Mucosa of descending colon (tissue), 3 donors: ENCODE measurements at regions not wholly inside any gene's neighbourhood (a gene's known extent, or its start where the extent isn't known, plus 50 kb on each side); places are given as distances from the start of the nearest gene placed in this dataset.

ENCODE experiments used
- ATAC-seq: fragments of 200-7000 bp; cut with Tn5 transposase; one replicate; pipeline ENCODE4 v1.9.1; 2020; ENCODE audit warnings: mild to moderate bottlenecking, moderate library complexity
- DNase-seq, 3 donors: peaks; one replicate each; pipeline ENCODE4 v3.0.0-alpha.2; 2020
- H3K36me3 ChIP-seq: fragments of 200-600 bp; one replicate; pipeline ENCODE4 v1.8.0; 2021; ENCODE audit warnings: low read depth, mild to moderate bottlenecking
- H3K4me1 ChIP-seq: fragments of 200-600 bp; one replicate; pipeline ENCODE4 v1.8.0; 2021; ENCODE audit warnings: low read depth, mild to moderate bottlenecking
- H3K4me3 ChIP-seq: fragments of 200-600 bp; one replicate; pipeline ENCODE4 v1.8.0; 2021; ENCODE audit warnings: mild to moderate bottlenecking
- H3K9me3 ChIP-seq: fragments of 200-600 bp; one replicate; pipeline ENCODE4 v1.8.0; 2021; ENCODE audit warnings: mild to moderate bottlenecking
- intact Hi-C, 2 donors: fragments of 100-400 bp; cut with DNase I in 1 of 2; cut with micrococcal nuclease in 1 of 2; formaldehyde crosslinking; loops; one replicate each; pipeline versions ENCODE4 v1.11.0 to v1.11.1; 2022; cut with DNase I, micrococcal nuclease
- TF ChIP-seq, protein P1 (sequence below): fragments of 200-600 bp; IDR thresholded peaks from one replicate; pipeline ENCODE4 v1.8.0; 2022; ENCODE audit warnings: antibody characterized with exemption, mild to moderate bottlenecking
- donor health status: DM: no; HTN: no; CAD: no; lungs with moderate emphysema.
- donor health status: DM: no; HTN: no; CAD: no.
- donor health status: DM: no; HTN: yes; CAD: no.

DNA sequence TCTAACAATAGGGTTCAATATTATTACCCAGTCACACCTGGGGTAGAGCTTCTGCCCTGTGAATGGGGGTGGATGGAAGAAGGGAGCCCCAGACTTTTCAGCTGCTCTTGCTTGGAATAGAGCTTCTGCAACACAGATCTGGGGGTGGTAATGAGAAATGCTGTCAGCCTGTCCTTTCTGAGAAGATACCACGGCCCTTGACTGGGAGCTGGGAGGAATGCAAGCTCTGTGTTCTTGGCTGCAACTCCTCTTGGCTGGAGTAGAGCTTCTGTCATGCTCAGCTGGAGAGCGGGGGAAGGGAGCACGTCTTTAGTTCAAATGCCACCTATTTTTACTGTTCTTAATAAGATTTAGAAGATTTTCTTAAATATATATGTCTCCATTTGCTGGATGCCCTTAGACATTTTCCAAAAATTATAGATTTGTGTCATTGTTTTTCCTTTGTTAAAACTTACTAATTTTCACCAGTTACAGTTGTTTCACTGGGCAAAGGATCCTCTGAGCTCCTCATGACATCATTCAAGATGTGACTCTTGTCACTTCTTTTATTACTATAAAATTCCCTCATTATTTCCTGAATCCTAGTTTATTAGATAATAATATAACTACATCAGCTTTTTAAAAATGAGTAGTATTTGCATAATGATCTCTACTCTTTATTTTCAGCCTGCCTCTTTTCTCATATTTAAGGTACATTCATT lies 180.0 kb upstream of the TGFBR2 start:
- DNase-seq (peak in 2 of 3 donors; percentile 13 to 16), ATAC-seq (no peak)
- TF ChIP-seq, protein P1, sequence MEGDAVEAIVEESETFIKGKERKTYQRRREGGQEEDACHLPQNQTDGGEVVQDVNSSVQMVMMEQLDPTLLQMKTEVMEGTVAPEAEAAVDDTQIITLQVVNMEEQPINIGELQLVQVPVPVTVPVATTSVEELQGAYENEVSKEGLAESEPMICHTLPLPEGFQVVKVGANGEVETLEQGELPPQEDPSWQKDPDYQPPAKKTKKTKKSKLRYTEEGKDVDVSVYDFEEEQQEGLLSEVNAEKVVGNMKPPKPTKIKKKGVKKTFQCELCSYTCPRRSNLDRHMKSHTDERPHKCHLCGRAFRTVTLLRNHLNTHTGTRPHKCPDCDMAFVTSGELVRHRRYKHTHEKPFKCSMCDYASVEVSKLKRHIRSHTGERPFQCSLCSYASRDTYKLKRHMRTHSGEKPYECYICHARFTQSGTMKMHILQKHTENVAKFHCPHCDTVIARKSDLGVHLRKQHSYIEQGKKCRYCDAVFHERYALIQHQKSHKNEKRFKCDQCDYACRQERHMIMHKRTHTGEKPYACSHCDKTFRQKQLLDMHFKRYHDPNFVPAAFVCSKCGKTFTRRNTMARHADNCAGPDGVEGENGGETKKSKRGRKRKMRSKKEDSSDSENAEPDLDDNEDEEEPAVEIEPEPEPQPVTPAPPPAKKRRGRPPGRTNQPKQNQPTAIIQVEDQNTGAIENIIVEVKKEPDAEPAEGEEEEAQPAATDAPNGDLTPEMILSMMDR: no peak
- no peak overlapping the region for H3K4me3 ChIP-seq
- intact Hi-C loops: no loop called here
- no peaks in the 10 kb centered on the region for H3K4me1 ChIP-seq
- H3K9me3 ChIP-seq: no peaks in the 10 kb centered on the region
- H3K36me3 ChIP-seq: no peaks in the 10 kb centered on the region

DNA sequence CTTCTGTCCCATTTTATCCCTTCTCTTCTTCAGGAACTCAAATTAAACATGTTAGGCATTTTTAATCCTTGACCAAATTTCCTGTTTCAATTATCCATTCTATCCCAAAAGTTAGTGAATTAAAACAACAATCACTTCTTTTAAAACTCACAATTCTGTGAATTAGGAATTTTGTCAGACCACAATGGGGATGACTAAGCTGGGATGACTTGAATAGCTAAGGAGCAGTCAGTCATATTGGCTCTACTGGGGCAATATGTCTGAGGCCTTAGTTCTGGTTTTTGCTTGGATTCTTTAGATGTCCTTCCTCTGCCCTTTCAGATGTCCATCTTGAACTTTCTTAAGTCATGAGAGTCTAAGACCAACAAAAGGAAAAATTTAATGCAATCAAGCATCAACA lies 178.2 kb upstream of the TGFBR2 start:
- DNase-seq (no peak), ATAC-seq (no peak)
- Histone ChIP-seq H3K4me3 (no peak overlapping the region), H3K9me3 (no peaks in the 10 kb centered on the region), H3K4me1 (no peaks in the 10 kb centered on the region), H3K36me3 (no peaks in the 10 kb centered on the region)
- intact Hi-C loops: no loop called here
- TF ChIP-seq, protein P1: no peak

DNA sequence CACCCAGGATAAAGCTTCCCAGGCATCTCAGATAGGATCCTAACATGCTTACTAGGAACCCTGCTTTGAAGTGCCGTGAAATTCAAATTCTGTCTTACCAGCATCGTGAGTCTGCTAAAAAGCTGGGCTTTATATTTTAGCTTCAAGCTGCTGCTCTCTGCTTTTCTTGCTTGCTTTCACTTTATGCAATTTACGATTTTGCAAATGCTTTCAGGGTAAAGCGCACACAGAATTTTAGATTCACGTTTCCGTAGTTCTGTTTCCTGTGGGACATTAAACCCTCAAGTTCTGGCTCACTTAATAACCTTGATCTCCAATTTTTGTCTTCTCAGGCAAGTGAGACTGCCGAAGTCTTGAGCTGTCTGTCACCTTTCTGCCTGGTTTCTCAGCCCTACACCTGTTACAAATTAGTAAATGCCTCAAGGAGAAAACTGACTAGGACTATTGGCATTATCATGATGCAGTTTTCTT lies 170.5 kb upstream of the TGFBR2 start:
- intact Hi-C loops: no loop called here
- Histone ChIP-seq H3K36me3 (no peaks in the 10 kb centered on the region), H3K4me1 (no peaks in the 10 kb centered on the region), H3K9me3 (no peaks in the 10 kb centered on the region), H3K4me3 (no peak overlapping the region)
- ATAC-seq: no peak
- no peak for DNase-seq
- TF ChIP-seq, protein P1: no peak

DNA sequence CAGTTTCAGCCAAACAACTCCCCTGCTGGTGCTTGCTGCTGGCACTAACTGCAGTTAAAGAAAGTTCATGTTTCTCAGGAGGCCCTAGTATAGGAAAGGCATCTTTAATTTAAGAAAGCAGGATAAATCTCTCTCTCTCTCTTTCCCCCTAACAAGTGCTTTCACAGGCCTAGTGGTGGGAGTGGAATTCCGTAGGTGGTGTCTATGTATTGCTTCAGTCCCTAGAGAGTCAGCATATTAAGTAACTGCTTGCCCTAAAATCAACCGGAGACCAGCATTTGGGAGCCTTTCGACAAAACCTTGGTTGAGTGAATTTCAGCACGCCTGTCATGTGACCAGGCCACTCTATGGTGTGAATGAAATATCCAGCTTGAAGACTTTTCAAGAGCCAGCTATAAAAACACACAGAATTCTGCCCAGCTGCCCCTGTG lies 169.2 kb upstream of the TGFBR2 start:
- Histone ChIP-seq H3K9me3 (no peaks in the 10 kb centered on the region), H3K36me3 (no peaks in the 10 kb centered on the region), H3K4me3 (no peak overlapping the region), H3K4me1 (no peaks in the 10 kb centered on the region)
- DNase-seq (peak in 1 of 3 donors; percentile 10), ATAC-seq (no peak)
- TF ChIP-seq, protein P1: no peak
- intact Hi-C loops: no loop called here

DNA sequence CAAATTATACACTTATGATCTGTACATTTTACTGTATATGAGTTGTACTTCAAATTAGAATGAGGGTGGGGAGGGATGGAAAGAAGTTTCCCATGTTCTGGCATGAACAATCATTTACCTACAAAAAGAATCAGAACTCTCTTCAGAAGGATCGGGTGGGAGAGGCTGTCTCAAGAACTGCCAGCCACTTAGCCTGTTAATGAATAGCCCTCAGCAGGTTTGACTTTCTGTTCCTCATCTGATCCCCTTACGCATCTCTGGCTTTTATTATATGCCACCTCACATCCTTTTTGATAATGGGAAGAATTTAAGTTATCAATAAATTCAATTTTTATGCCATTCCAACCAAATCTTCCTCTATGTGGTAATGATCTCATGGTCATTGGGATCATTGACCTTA lies 168.3 kb upstream of the TGFBR2 start:
- Histone ChIP-seq H3K9me3 (no peaks in the 10 kb centered on the region), H3K4me3 (no peak overlapping the region), H3K4me1 (no peaks in the 10 kb centered on the region), H3K36me3 (no peaks in the 10 kb centered on the region)
- intact Hi-C loops: no loop called here
- DNase-seq (no peak), ATAC-seq (no peak)
- TF ChIP-seq, protein P1: no peak
